GM12874 (cell line): ENCODE measurements at regions not wholly inside any gene's neighbourhood (a gene's known extent, or its start where the extent isn't known, plus 50 kb on each side); places are given as distances from the start of the nearest gene placed in this dataset.

ENCODE experiments used
- TF ChIP-seq, protein P1 (sequence below): IDR thresholded peaks from 2 replicates; pipeline ENCODE4 v1.5.1; 2011; ENCODE audit warnings: low read depth, mild to moderate bottlenecking, control low read depth, low read length, moderate library complexity; ENCODE audit not compliant: insufficient read depth

DNA sequence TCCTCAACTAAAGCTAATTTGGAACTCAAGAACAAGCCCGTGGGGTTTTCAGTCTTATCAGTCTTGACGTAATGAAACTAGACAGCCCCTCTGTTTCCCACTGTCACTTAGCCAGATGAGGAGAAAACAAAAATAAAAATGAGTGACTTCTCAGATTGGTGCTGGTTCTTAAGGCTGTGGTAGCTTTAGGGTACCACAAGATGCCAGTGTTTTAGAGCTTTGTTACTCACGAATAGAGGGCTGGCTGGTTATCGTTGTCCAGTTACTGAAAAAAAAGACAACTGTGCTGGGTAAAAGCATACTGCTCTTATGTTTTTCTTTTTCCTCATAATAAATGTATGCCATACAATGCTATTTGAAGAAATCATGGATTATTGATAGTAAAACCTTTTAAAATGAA is 796.7 kb downstream of the RAPGEF2 start:
- TF ChIP-seq, protein P1, sequence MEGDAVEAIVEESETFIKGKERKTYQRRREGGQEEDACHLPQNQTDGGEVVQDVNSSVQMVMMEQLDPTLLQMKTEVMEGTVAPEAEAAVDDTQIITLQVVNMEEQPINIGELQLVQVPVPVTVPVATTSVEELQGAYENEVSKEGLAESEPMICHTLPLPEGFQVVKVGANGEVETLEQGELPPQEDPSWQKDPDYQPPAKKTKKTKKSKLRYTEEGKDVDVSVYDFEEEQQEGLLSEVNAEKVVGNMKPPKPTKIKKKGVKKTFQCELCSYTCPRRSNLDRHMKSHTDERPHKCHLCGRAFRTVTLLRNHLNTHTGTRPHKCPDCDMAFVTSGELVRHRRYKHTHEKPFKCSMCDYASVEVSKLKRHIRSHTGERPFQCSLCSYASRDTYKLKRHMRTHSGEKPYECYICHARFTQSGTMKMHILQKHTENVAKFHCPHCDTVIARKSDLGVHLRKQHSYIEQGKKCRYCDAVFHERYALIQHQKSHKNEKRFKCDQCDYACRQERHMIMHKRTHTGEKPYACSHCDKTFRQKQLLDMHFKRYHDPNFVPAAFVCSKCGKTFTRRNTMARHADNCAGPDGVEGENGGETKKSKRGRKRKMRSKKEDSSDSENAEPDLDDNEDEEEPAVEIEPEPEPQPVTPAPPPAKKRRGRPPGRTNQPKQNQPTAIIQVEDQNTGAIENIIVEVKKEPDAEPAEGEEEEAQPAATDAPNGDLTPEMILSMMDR, result no peak

DNA sequence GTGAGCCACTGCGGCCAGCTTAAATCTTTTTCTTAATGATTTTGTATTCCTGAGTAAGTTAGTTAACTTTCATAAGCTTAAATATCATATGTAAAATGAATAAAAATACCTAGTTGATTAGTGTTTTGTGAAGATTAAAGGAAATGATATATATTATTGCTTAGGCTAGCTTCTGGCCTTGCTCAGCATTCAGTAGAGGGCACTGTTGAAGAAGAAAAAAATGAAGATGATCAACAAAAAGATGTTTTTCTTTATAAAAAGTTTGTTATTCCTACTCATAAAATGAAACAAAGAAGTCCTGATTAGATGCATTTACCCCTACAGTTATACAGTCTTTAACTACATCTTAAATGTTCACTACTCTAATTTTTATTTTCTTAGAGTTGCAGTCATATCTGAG is 797.7 kb downstream of the RAPGEF2 start:
- TF ChIP-seq, protein P1, result no peak

DNA sequence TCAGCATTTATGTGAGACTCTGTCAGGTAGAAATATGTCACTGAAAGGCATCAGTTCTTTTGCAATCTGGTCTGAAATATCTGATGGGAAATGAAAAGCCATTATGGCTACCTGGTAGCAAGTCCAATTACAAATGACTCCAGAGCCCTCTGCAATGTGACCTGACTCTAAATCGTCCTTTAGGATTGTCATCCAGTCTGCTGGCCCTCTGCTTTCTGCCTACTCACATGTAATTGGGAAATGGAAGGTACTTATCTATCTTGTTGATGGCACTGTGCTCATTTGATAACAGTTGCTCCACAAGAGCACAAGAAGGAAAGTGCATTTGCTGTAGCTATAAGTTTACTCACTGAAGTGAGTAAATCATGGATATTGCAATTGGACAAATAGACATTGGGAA is 799.8 kb downstream of the RAPGEF2 start:
- TF ChIP-seq, protein P1, result no peak

DNA sequence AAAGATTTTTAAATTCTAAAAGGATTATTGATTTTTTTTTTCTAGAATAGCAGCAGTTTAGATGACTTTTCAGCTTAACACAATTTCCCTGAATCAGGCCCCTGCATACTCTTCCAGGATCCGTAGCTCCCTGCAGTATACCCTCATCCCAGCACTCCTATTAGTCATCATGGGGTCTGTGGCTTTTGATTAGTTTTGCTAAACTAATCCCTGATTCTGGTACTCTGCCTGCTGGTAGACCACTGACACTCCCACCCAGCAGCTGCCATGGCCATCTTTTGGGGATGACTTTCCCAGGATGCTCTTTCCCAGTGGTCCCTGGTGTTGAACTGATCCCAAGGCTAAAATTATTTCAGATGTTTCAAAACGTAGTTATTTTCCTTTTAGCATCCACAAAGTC is 802.0 kb downstream of the RAPGEF2 start:
- TF ChIP-seq, protein P1, result no peak

DNA sequence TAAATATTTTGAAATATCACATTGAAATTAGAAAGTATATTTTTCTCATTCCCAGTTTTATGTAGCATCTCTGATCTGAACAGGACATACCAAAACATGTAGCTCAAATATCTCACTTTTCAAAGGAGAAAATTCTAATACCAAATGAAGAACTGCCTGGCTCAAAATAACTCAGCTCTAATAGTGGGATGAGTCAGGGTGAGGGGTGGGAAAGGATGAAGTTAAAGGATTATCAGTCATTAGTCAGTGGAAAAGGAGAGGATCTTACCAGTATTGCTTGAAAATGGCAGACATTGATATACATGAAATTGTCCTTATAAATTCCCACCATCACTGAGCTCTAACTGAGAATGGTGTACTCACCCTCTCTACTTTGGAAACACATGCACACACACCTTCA is 803.2 kb downstream of the RAPGEF2 start:
- TF ChIP-seq, protein P1, result no peak

DNA sequence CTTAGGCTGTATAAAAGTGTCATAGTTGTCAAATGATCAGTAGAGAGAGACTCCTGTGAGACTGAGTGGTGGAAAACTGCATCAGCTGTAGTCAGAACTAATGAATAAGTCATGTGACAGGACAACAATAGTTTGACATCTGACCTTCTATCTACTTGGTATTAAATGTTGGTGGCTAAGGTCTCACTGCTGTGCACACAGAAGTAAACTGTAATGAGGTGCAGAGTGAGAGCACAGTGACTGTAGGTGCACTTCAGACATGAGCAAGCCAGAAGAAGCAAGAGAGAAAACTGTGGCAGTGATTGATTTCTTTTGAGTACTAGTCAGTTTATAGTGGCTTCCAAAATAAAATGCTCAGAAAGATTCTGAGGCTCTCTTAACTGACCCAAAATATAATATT is 803.6 kb downstream of the RAPGEF2 start:
- TF ChIP-seq, protein P1, result no peak

DNA sequence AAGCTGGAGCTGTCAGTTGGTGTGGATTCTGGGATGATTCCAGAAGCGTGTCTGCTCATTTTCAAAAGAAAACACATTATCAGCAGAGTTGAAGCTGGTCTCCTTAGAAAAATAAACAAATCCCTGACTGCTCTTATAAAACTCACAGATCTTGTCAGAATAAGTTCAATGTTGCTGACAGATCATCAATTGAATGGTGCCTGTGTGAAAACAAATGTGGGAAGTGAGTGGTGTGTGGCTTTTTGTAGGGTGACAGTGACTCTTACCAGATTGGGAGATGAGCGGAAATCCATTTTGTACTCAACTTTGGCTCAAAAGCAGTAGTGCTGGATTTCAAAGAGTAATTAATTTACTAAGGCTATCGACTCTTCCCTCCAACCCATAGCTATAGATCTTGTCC is 807.8 kb downstream of the RAPGEF2 start:
- TF ChIP-seq, protein P1, result no peak

DNA sequence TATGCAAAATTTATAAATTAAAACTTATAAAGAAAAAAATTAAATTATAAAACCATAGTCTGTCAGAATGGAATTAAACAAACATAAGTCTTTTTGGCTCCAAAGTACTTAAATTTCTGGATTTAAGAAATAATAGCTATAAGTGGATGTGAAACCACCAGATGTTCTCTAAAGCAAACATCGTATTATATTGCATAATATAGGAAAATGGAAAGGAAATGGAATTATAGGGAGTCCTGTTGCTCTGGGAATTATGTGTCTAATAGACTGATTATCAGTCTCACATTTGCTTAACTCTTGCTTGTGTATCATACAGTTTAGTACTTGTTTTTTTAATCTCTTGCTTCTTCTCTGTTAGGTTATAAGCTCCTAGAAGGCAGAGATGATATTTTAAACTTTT is 819.2 kb downstream of the RAPGEF2 start:
- TF ChIP-seq, protein P1, result no peak
